Lung microvascular endothelial cell (primary cell): ENCODE measurements at regions not wholly inside any gene's neighbourhood (a gene's known extent, or its start where the extent isn't known, plus 50 kb on each side); places are given as distances from the start of the nearest gene placed in this dataset.

Experiments
- DNase-seq, 2 donors: peaks; one replicate each; pipeline versions ENCODE4 v3.0.0 to v3.0.0-alpha.2; 2010; ENCODE audit warnings: low read depth in 2 of 2

DNA sequence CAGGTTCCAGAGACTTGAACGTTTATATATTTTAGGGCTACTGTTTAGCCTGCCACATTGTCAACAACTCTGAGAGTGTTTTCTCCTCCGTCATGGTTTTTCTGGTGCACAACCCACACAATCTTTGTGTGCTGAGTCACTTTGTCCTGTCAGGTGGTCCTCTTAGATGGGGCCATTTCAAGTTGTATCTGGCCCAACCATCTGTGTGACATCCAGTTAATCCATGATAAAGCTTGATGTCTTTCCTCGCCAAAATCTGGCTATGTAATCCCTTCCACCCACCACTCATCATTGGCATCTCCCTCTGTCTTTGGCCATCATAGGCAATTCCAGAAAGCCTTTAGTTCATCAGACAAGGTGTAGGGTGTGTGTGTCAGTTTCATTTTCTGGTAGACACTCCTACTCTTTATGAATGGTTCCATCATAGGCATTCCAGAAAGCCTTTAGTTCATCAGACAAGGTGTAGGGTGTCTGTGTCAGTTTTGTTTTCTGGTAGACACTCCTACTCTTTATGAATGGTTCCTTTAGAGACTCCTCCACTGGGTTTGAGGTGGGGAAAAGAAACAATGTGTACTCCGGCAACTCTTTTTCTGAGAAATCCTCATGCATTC is 282.0 kb upstream of the ACTBL2 start:
- no peak for DNase-seq

GRCh38 chr5:57761513-57761912 is 278.9 kb upstream of the ACTBL2 start:
- no peak for DNase-seq

DNA sequence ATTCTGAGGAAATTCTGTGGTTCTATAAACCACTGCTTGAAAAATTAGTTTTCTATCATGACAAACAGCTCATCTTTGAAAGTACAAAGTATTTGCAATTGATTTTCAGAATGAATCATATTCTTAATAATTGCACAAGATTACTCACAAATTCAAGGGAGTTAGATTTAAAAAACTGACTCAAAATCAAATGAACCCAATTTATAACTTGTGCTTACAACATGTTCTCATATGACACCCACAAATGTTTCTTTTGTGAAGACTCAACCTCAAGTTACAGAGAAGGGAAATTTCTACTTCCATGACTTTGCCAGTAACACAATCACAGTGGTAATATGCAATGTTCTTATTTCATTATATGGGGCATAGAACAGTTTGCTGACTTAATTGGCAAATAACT is 272.0 kb upstream of the ACTBL2 start:
- DNase-seq: no peak

- no peak for DNase-seq
These were observed 270.8 kb upstream of the ACTBL2 start for GRCh38 chr5:57753446-57753845.

DNA sequence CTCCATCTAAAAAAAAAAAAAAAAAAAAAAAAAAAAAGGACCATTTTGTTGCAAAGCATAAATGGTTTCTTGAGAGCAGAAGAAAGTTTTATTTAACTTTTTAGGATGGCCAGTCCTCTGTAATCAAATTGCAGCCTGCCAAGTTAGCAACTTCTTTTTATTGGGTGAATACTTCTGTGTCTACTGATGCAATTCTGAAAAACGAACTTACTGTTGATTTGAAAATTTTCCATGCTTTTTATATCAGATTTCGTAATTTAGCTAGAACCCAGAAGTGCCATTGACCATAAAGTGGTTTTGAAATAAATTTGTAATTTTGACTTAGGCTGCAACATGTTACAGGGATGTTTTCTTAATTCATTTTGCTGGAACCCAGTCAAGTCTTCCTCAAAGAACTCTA is 269.1 kb upstream of the ACTBL2 start:
- no peak for DNase-seq

DNA sequence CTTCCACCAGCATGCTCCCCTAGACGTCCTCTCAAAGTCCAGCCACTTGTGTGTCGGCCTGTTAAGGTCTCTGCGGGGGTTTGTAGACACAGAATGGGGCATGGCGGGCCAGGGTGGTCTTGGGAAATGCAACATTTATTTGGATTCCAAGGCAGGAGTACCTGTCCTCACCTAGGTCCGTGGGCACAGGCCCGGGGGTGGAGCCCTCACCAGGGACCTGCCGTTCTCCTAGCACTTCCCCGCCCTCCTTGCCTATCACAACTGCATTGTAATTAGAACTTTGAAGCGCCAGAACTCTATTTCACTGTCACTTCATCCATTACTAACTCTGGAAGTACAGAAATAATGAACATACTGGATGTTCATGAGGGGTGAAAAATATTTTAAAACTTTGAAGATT is 268.3 kb upstream of the ACTBL2 start:
- DNase-seq: no peak

DNA sequence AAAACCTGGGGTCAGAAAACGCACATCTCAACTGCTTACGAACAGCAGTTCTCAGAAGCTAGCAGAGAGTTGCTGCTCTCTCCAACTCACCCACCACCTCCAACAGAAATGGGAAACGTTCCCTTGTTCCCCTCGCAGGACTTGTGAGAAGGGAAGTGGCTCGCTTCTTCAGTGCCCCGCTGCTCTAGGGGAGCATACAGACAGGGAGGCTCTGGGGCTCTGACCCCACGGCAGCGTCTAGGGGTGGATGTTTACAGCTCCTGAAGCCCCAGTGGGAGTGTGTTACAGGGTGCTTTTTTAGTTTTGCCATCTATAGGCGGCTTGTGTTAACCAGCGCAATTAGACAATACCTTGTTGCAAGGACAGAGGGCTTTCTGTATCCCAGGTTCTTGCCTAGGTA is 267.7 kb upstream of the ACTBL2 start:
- no peak for DNase-seq

- no peak for DNase-seq
These were observed 266.8 kb upstream of the ACTBL2 start for GRCh38 chr5:57749396-57749795.

DNA sequence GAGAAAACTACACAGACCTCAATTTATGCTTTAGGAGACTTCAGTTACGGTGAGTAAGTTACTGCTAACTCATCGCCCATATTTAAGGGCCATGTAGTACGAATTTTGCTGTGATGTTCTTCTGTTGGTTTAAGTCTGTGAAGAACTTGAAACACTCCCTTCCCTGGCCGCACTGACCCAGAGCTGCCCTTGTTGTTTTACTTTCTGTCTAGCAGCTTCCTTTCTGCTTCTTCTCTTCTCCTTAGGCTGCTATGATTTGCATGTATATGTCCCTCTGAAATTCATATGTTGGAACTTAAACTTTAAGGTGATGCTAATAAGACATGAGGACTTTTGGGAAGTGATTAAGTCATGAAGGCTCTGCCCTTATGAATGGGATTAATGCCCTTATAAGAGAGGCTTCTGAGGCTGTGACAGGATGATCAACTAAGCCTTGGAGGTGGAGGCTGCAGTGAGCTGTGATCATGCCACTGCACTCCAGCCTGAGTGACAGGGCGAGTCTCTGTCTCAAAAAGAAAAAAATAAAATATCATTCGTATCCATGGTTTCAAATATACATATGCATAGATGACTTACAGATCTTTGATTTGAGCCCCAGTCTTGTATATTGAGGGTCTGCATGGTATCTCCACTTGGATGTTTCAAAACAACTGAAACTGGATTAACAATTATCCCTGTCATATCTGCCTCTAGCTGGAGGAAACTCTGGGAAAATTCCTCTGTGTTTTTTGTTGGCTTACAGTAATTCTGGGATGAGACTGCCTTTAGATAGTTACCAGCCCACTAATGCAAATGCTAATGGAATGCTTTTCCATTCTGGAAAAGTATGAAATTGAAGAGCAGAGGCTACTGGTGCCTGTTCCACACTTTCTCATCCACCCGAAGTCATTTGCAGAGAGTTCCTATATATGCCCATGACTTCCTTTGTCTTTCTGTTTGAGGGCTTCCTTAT is 263.4 kb upstream of the ACTBL2 start:
- DNase-seq: no peak

DNA sequence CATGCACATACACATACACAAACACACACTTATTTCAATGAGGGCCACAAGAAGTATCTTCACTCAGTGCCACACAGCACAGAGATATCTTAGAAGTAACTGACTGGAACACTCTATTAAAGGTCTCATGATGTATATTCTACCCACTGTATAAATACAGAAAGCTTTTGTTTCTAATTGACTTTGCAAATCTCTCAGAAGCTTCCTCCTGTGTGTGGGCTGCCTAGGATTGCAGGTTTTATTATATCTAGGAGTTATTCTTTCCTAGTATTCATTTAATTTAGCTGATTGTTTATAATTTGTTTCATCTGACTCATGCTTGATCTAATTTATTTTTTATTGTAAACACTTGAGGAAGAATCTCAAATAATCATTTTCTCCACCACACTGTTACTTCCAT is 262.4 kb upstream of the ACTBL2 start:
- DNase-seq: no peak

DNA sequence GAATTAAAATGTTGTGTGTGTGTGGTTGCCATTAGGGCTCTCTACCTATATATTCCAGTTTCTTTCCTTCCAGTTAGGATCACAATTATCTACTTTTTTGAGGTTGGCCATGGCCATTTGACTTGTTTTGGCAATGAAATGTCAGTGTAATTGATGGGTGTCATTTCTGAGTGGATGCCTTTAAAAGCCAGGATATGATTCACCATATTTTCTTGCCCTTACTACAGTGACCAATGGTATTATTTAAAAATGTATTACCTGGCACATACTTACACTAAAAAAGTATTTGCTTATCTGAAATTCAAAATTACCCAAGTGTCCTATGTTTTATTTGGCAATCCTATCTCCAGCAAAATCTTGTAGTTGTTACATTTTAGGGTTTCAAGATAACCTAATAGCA is 258.7 kb upstream of the ACTBL2 start:
- DNase-seq: peak; percentile 40 to 63

- no peak for DNase-seq
These were observed 256.2 kb upstream of the ACTBL2 start for GRCh38 chr5:57738787-57739186.

DNA sequence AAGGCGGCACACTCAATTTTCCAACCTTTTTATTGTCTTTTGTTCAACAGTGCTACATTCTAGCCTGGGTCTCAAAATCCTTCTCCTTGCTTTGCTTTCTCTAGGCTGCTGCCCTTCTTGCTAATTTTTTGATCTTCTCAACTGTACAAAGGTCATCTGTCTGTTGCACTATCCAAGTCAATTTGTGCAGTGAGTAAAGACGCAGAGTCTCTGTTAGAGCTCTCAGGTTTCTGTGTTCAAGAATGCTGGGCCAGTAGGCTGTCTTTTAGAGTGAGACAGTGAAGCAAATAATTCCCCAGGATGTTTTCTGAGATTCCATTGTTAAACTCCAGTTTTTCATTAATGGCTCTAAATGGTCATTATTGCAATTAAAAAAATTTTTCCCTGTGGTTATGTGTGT is 255.7 kb upstream of the ACTBL2 start:
- DNase-seq: no peak

GRCh38 chr5:57736716-57737115 is 254.1 kb upstream of the ACTBL2 start:
- DNase-seq: peak in 1 of 2 donors; percentile 18

DNA sequence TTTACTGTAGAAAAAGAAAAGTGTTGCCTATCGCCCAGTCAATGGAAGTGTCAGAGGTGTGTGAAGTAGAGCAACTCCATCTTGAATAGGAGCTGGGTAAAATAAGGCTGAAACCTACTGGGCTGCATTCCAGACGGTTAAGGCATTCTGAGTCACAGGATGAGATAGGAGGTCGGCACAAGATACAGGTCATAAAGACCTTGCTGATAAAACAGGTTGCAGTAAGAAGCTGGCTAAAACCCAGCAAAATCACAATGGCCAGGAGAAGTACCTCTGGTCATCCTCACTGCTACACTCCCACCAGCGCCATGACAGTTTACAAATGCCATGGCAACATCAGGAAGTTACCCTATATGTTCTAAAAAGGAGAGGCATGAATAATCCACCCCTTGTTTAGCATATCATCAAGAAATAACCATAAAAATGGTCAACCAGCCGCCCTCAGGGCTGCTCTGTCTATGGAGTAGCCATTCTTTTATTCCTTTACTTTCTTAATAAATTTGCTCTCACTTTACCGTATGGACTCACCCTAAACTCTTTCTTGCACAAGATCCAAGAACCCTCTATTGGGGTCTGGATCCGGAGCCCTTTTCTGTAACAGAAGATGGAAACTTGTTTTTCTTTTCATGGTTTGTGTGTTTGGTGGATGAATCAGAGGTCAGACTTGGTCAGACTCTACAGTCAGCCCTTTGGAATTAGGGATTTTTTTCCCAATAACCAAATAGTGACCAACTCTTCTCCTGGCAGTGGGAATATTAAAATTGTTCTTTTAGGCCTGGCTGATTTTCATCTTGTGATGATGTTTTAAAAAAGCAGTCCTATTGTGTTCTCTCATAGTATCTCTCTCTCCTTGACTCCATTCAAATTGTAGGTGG is 252.9 kb upstream of the ACTBL2 start:
- DNase-seq: peak in 1 of 2 donors; percentile 76

GRCh38 chr5:57734296-57734695 is 251.7 kb upstream of the ACTBL2 start:
- DNase-seq: no peak

DNA sequence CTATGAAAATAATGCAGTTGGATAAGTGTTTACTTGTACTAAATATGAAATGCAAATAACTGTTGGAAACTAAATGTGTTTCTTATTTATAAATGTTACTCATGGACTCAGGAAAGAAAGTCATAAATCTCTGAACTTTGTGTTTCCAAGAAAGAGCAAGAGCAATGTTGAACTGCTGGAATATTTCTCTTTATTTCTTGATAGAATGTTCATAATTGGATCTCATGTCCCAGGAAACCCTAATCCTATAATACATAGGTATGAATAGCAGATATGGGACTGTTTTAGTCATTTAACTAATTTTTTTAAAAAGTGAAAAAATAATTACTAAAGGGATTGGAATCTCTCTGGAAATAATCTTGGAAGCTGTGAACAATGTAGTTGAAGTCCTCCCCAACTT is 245.0 kb upstream of the ACTBL2 start:
- DNase-seq: no peak

GRCh38 chr5:57725658-57726504 is 243.3 kb upstream of the ACTBL2 start:
- peak in 1 of 2 donors; percentile 11 for DNase-seq

- no peak for DNase-seq
These were observed 242.2 kb upstream of the ACTBL2 start for GRCh38 chr5:57724836-57725235.

DNA sequence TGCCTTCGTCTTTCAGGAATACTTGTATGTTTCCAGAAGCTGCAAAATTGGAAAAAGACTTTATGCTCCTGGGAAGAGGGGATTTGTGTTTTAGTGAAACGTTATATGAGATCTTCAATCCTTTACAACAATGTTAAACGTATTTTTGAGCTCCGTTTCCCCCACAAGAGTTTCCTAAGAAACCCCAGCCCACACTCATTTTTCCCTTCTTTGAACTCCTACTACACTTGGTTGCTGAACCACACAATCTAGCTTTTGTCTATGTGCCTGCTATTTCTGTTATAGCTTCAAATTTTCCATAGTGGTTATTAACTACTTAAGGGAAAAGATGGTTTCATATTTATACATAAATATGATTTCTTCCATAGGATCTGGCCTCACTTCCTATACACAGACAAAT is 238.6 kb upstream of the ACTBL2 start:
- DNase-seq: no peak

GRCh38 chr5:57720656-57721055 is 238.0 kb upstream of the ACTBL2 start:
- no peak for DNase-seq
